Body of pancreas (tissue), 4 donors: ENCODE measurements at regions not wholly inside any gene's neighbourhood (a gene's known extent, or its start where the extent isn't known, plus 50 kb on each side); places are given as distances from the start of the nearest gene placed in this dataset.

Experiments
- ATAC-seq: fragments of 150-250 bp; one replicate; pipeline ENCODE4 v1.9.1; 2016
- DNase-seq, 4 donors: peaks; one replicate each; pipeline ENCODE4 v3.0.0-alpha.2; 2019
- H3K27ac ChIP-seq, 4 donors: fragments of 200-600 bp; sonication (generic); 1 replicate in 3 of 4; 2 replicates in 1 of 4; pipeline versions ENCODE4 v1.5.1 to v1.6.1; 2016 to 2019; ENCODE audit warnings: mild to moderate bottlenecking in 1 of 4, mixed read lengths in 1 of 4, moderate library complexity in 1 of 4
- H3K27me3 ChIP-seq, 2 donors: fragments of 200-600 bp; sonication (generic); one replicate each; pipeline ENCODE4 v1.6.0; 2016; ENCODE audit warnings: mild to moderate bottlenecking in 1 of 2
- H3K36me3 ChIP-seq, 2 donors: fragments of 200-600 bp; sonication (generic); replicated peaks in 1 of 2; 2 replicates each; pipeline ENCODE4 v1.5.1; 2016; ENCODE audit warnings: low read depth in 2 of 2; ENCODE audit not compliant: insufficient read depth in 1 of 2
- H3K4me1 ChIP-seq: fragments of 200-600 bp; sonication (generic); one replicate; pipeline ENCODE4 v1.6.0; 2016
- H3K4me3 ChIP-seq, 2 donors: fragments of 200-600 bp; sonication (generic); 1 replicate in 1 of 2; 2 replicates in 1 of 2; pipeline ENCODE4 v1.5.1; 2016 to 2019
- H3K9me3 ChIP-seq, 3 donors: fragments of 200-600 bp; sonication (generic); 1 replicate in 2 of 3; 2 replicates in 1 of 3; pipeline ENCODE4 v1.5.1; 2016
- CTCF ChIP-seq, 7 experiments: fragments of 450-650 bp in 4 of 7; fragments of 200-600 bp in 3 of 7; sonication (generic) in 3 of 7; IDR thresholded peaks; one replicate each; pipeline ENCODE4 v1.5.1; 2016 to 2019; ENCODE audit warnings: antibody characterized with exemption in 7 of 7
- POLR2A ChIP-seq, 3 donors: fragments of 450-650 bp; IDR thresholded peaks; one replicate each; pipeline ENCODE4 v1.6.1; 2016; ENCODE audit warnings: antibody characterized with exemption in 3 of 3, mild to moderate bottlenecking in 2 of 3
- WGBS, 2 donors: methylation state at CpG; one replicate each; pipeline ENCODE4 v1.1.5; 2017; 5-methylcytosine and 5-hydroxymethylcytosine counted together
- intact Hi-C: fragments of 100-400 bp; cut with DNase I; formaldehyde crosslinking; loops from one replicate; pipeline ENCODE4 v1.15.1; 2023

DNA sequence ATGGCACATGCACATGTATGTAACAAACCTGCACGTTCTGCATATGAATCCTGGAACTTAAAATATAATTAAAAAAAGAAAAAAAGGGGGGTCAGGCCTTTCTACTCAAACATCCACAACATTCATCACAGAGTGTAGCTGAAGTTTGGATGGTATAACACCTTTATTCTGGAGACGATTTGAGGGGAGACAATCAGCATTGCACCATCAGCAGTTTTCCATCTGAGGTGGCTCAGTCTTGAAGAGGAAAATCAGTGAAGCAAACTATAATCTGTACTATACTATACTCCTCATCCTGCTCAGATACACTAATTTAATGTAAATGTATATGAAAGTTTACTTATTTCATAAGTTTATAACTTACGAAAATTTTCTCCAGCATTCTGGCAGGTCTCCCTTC, 969.7 kb downstream of the SLITRK1 start:
- ATAC-seq (no peak), DNase-seq (no peak)
- no peaks in the 10 kb centered on the region for H3K9me3 ChIP-seq
- H3K27ac ChIP-seq, result no peak overlapping the region
- no peaks in the 10 kb centered on the region for H3K4me1 ChIP-seq
- H3K27me3 ChIP-seq, result no peaks in the 10 kb centered on the region
- H3K36me3 ChIP-seq, result no peaks in the 10 kb centered on the region
- no peak overlapping the region for H3K4me3 ChIP-seq
- TF ChIP-seq CTCF (IDR thresholded peaks at IDR 0.05) (no peak), POLR2A (IDR thresholded peaks at IDR 0.05) (no peak)
- intact Hi-C loops, result no loop called here
- WGBS, 2 donors, result 57 to 60% methylated on average over 3 of the region's 3 CpGs

DNA sequence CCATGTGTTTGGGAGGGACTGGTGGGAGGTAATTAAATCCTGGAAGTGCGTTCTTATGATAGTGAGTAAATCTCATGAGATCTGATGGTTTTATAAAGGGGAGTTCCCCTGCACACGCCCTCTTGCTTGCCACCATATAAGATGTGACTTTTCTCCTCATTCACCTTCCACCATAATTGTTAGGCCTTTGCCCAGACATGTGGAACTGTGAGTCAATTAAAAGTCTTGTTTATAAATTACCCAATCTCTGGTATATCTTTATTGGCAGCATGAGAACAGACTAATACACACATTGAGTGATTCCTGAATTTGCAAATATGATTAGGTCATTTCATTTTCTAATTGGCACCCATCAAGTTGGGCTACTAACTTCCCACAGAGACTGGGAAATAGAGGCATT, 977.2 kb downstream of the SLITRK1 start:
- TF ChIP-seq CTCF (IDR thresholded peaks at IDR 0.05) (no peak), POLR2A (IDR thresholded peaks at IDR 0.05) (no peak)
- 46 to 58% methylated on average over 2 of the region's 2 CpGs for WGBS, 2 donors
- ATAC-seq, result no peak
- no peak for DNase-seq
- H3K27me3 ChIP-seq, result no peaks in the 10 kb centered on the region
- intact Hi-C loops, result no loop called here
- no peak overlapping the region for H3K4me3 ChIP-seq
- no peaks in the 10 kb centered on the region for H3K4me1 ChIP-seq
- H3K9me3 ChIP-seq, result no peaks in the 10 kb centered on the region
- H3K27ac ChIP-seq, result no peak overlapping the region
- H3K36me3 ChIP-seq, result no peaks in the 10 kb centered on the region

DNA sequence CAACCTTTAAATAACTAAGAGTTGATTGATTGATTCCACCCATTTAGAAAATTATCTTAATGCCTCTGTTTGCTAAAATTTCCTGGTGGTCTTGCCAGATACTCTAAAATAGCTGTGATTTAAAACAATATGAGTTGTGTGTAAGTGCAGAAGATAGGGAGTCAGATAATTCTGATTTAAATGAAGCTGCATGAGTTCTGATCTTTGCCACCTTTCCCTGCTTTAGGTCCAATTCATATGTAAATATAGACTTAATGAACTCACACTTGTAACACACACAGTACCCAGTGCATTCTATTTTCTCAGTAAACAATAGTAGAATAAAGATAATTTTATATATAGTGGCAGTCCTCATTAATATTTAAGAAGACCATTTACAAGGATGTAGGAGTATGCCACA, 981.8 kb downstream of the SLITRK1 start:
- H3K4me3 ChIP-seq, result no peak overlapping the region
- TF ChIP-seq CTCF (IDR thresholded peaks at IDR 0.05) (no peak), POLR2A (IDR thresholded peaks at IDR 0.05) (no peak)
- DNase-seq (no peak), ATAC-seq (no peak)
- no peak overlapping the region for H3K27ac ChIP-seq
- no peaks in the 10 kb centered on the region for H3K9me3 ChIP-seq
- intact Hi-C loops, result no loop called here
- H3K27me3 ChIP-seq, result no peaks in the 10 kb centered on the region
- H3K36me3 ChIP-seq, result no peaks in the 10 kb centered on the region
- no peaks in the 10 kb centered on the region for H3K4me1 ChIP-seq

- H3K27ac ChIP-seq, result no peak overlapping the region
- no peak overlapping the region for H3K4me3 ChIP-seq
- H3K4me1 ChIP-seq, result no peaks in the 10 kb centered on the region
- DNase-seq (no peak), ATAC-seq (no peak)
- no peak for TF ChIP-seq POLR2A (IDR thresholded peaks at IDR 0.05)
- no peak for TF ChIP-seq CTCF (IDR thresholded peaks at IDR 0.05)
- 44 to 58% methylated on average over 3 of the region's 3 CpGs for WGBS, 2 donors
- H3K36me3 ChIP-seq, result no peaks in the 10 kb centered on the region
- H3K9me3 ChIP-seq, result no peaks in the 10 kb centered on the region
- H3K27me3 ChIP-seq, result no peaks in the 10 kb centered on the region
- intact Hi-C loops, result no loop called here
Measured at GRCh38 chr13:82898586-82898985, 983.7 kb downstream of the SLITRK1 start.

DNA sequence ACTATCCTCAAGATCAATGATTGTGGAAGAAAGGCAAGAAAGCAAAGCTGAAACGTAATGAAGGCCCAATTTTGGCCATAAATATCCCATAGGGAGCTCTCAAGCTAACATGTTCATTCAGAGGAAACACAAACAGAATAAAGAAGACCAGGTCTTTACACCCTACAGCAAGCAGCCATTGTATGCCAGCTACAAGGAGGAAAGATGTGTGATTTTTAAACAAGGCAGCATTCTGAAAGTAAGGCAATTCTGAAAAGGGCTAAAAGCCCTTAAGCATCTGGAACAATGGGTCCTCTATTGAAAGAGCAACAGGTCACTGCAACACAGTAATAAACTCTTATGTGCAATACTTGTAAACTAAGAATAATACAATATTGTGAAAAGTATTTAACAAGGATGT, 1002.4 kb downstream of the SLITRK1 start:
- Histone ChIP-seq H3K9me3 (no peaks in the 10 kb centered on the region), H3K4me3 (no peak overlapping the region), H3K27ac (no peak overlapping the region), H3K4me1 (no peaks in the 10 kb centered on the region), H3K36me3 (no peaks in the 10 kb centered on the region), H3K27me3 (no peaks in the 10 kb centered on the region)
- DNase-seq (no peak), ATAC-seq (no peak)
- WGBS, 2 donors, result 30 to 43% methylated on average over 1 of the region's 1 CpG
- TF ChIP-seq POLR2A (IDR thresholded peaks at IDR 0.05), result no peak
- TF ChIP-seq CTCF (IDR thresholded peaks at IDR 0.05), result no peak
- intact Hi-C loops, result no loop called here
